ENCODE measurements at regions not wholly inside any gene's neighbourhood (a gene's known extent, or its start where the extent isn't known, plus 50 kb on each side); places are given as distances from the start of the nearest gene placed in this dataset.

- H3K36me3 ChIP-seq (ENCODE audit: low read length), result no peaks in the 10 kb centered on the region
- H3K27me3 ChIP-seq (ENCODE audit: low read length), result no peaks in the 10 kb centered on the region
- H2AFZ ChIP-seq (ENCODE audit: low read depth, low read length, severe bottlenecking), result no peak overlapping the region
- H3K4me2 ChIP-seq (ENCODE audit: low read depth, low read length, poor library complexity, severe bottlenecking), result no peak overlapping the region
- no peaks in the 10 kb centered on the region for H3K9me3 ChIP-seq (ENCODE audit: insufficient read depth, low read length)
- no peaks in the 10 kb centered on the region for H3K9me2 ChIP-seq (replicated peaks; ENCODE audit: insufficient read depth, low read length)
- H3K4me3 ChIP-seq (ENCODE audit: insufficient read depth, low read length, poor library complexity, severe bottlenecking), result no peak overlapping the region
- no peak for TF ChIP-seq CTCF (IDR thresholded peaks at IDR 0.05; ENCODE audit: insufficient read depth, low read length, poor library complexity, severe bottlenecking)
- TF ChIP-seq EZH2phosphoT487 (conservative IDR thresholded peaks at IDR 0.05; ENCODE audit: low read length), result no peak
- no peaks in the 10 kb centered on the region for H3F3A ChIP-seq (ENCODE audit: insufficient read depth)
- no peaks in the 10 kb centered on the region for H4K20me1 ChIP-seq (ENCODE audit: low read depth, low read length)
- H3K9ac ChIP-seq (ENCODE audit: low read length), result no peak overlapping the region
- H3K79me2 ChIP-seq (ENCODE audit: insufficient read depth, low read length), result no peaks in the 10 kb centered on the region
- H3K27ac ChIP-seq (ENCODE audit: low read depth, low read length), result no peak overlapping the region
Observed at GRCh38 chr3:29143151-29143550, 137.7 kb upstream of the RBMS3 start.

GRCh38 chr3:29144361-29144760, 136.5 kb upstream of the RBMS3 start:
- H2AFZ ChIP-seq (ENCODE audit: low read depth, low read length, severe bottlenecking), result no peak overlapping the region
- no peak overlapping the region for H3K9ac ChIP-seq (ENCODE audit: low read length)
- no peaks in the 10 kb centered on the region for H3K9me3 ChIP-seq (ENCODE audit: insufficient read depth, low read length)
- no peaks in the 10 kb centered on the region for H4K20me1 ChIP-seq (ENCODE audit: low read depth, low read length)
- H3K27me3 ChIP-seq (ENCODE audit: low read length), result no peaks in the 10 kb centered on the region
- TF ChIP-seq CTCF (IDR thresholded peaks at IDR 0.05; ENCODE audit: insufficient read depth, low read length, poor library complexity, severe bottlenecking) (no peak), EZH2phosphoT487 (conservative IDR thresholded peaks at IDR 0.05; ENCODE audit: low read length) (no peak)
- H3K36me3 ChIP-seq (ENCODE audit: low read length), result no peaks in the 10 kb centered on the region
- H3K79me2 ChIP-seq (ENCODE audit: insufficient read depth, low read length), result no peaks in the 10 kb centered on the region
- no peak overlapping the region for H3K4me2 ChIP-seq (ENCODE audit: low read depth, low read length, poor library complexity, severe bottlenecking)
- no peaks in the 10 kb centered on the region for H3K9me2 ChIP-seq (replicated peaks; ENCODE audit: insufficient read depth, low read length)
- no peak overlapping the region for H3K4me3 ChIP-seq (ENCODE audit: insufficient read depth, low read length, poor library complexity, severe bottlenecking)
- H3F3A ChIP-seq (ENCODE audit: insufficient read depth), result no peaks in the 10 kb centered on the region
- no peak overlapping the region for H3K27ac ChIP-seq (ENCODE audit: low read depth, low read length)

- Histone ChIP-seq H3K4me2 (ENCODE audit: low read depth, low read length, poor library complexity, severe bottlenecking) (no peak overlapping the region), H3K4me3 (ENCODE audit: insufficient read depth, low read length, poor library complexity, severe bottlenecking) (no peak overlapping the region), H3F3A (ENCODE audit: insufficient read depth) (no peaks in the 10 kb centered on the region), H2AFZ (ENCODE audit: low read depth, low read length, severe bottlenecking) (no peak overlapping the region), H3K9ac (ENCODE audit: low read length) (no peak overlapping the region), H3K36me3 (ENCODE audit: low read length) (no peaks in the 10 kb centered on the region), H3K27ac (ENCODE audit: low read depth, low read length) (no peak overlapping the region), H3K27me3 (ENCODE audit: low read length) (no peaks in the 10 kb centered on the region), H4K20me1 (ENCODE audit: low read depth, low read length) (no peaks in the 10 kb centered on the region), H3K9me3 (ENCODE audit: insufficient read depth, low read length) (no peaks in the 10 kb centered on the region), H3K79me2 (ENCODE audit: insufficient read depth, low read length) (no peaks in the 10 kb centered on the region), H3K9me2 (replicated peaks; ENCODE audit: insufficient read depth, low read length) (no peaks in the 10 kb centered on the region)
- TF ChIP-seq CTCF (IDR thresholded peaks at IDR 0.05; ENCODE audit: insufficient read depth, low read length, poor library complexity, severe bottlenecking), result no peak
- TF ChIP-seq EZH2phosphoT487 (conservative IDR thresholded peaks at IDR 0.05; ENCODE audit: low read length), result no peak
Observed at GRCh38 chr3:29144807-29145206, 136.1 kb upstream of the RBMS3 start.

GRCh38 chr3:29145360-29145759, 135.5 kb upstream of the RBMS3 start:
- H3K9me2 ChIP-seq (replicated peaks; ENCODE audit: insufficient read depth, low read length), result no peaks in the 10 kb centered on the region
- no peak overlapping the region for H3K27ac ChIP-seq (ENCODE audit: low read depth, low read length)
- H3F3A ChIP-seq (ENCODE audit: insufficient read depth), result no peaks in the 10 kb centered on the region
- no peaks in the 10 kb centered on the region for H4K20me1 ChIP-seq (ENCODE audit: low read depth, low read length)
- H3K4me2 ChIP-seq (ENCODE audit: low read depth, low read length, poor library complexity, severe bottlenecking), result no peak overlapping the region
- H3K36me3 ChIP-seq (ENCODE audit: low read length), result no peaks in the 10 kb centered on the region
- TF ChIP-seq EZH2phosphoT487 (conservative IDR thresholded peaks at IDR 0.05; ENCODE audit: low read length) (no peak), CTCF (IDR thresholded peaks at IDR 0.05; ENCODE audit: insufficient read depth, low read length, poor library complexity, severe bottlenecking) (no peak)
- no peaks in the 10 kb centered on the region for H3K79me2 ChIP-seq (ENCODE audit: insufficient read depth, low read length)
- no peaks in the 10 kb centered on the region for H3K9me3 ChIP-seq (ENCODE audit: insufficient read depth, low read length)
- no peak overlapping the region for H2AFZ ChIP-seq (ENCODE audit: low read depth, low read length, severe bottlenecking)
- no peaks in the 10 kb centered on the region for H3K27me3 ChIP-seq (ENCODE audit: low read length)
- H3K4me3 ChIP-seq (ENCODE audit: insufficient read depth, low read length, poor library complexity, severe bottlenecking), result no peak overlapping the region
- H3K9ac ChIP-seq (ENCODE audit: low read length), result no peak overlapping the region
